ENCODE measurements at regions not wholly inside any gene's neighbourhood (a gene's known extent, or its start where the extent isn't known, plus 50 kb on each side); places are given as distances from the start of the nearest gene placed in this dataset.
"Not testable (repeated sequence)": the region's sequence is repeated elsewhere in the genome, so short reads cannot be mapped to it uniquely, and the experiment has no call there.

DNA sequence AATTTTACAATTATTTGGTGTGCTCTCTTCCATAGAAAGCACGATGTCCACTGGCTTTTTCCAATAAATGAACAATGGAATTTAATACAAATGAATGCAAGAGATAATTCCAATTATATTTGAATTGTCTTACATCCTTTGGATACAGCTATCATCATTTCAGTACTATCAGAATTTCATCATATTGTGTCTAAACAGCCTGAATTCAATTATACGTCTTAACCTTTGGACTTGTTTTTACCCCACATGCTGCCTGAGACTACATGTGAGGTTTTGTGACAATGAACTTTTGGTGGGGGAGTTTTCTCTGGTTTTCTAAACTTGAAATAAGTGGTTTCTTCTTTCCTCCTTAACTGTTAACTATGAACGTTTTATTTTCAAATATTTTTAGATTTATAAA is 1176.0 kb downstream of the EPHA7 start:
- Histone ChIP-seq H3K27ac (no peak overlapping the region), H3K4me3 (no peak overlapping the region)
- no peak for DNase-seq (ENCODE audit: low spot score)
- TF ChIP-seq, protein P1, sequence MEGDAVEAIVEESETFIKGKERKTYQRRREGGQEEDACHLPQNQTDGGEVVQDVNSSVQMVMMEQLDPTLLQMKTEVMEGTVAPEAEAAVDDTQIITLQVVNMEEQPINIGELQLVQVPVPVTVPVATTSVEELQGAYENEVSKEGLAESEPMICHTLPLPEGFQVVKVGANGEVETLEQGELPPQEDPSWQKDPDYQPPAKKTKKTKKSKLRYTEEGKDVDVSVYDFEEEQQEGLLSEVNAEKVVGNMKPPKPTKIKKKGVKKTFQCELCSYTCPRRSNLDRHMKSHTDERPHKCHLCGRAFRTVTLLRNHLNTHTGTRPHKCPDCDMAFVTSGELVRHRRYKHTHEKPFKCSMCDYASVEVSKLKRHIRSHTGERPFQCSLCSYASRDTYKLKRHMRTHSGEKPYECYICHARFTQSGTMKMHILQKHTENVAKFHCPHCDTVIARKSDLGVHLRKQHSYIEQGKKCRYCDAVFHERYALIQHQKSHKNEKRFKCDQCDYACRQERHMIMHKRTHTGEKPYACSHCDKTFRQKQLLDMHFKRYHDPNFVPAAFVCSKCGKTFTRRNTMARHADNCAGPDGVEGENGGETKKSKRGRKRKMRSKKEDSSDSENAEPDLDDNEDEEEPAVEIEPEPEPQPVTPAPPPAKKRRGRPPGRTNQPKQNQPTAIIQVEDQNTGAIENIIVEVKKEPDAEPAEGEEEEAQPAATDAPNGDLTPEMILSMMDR (IDR thresholded peaks at IDR 0.05) = no peak

DNA sequence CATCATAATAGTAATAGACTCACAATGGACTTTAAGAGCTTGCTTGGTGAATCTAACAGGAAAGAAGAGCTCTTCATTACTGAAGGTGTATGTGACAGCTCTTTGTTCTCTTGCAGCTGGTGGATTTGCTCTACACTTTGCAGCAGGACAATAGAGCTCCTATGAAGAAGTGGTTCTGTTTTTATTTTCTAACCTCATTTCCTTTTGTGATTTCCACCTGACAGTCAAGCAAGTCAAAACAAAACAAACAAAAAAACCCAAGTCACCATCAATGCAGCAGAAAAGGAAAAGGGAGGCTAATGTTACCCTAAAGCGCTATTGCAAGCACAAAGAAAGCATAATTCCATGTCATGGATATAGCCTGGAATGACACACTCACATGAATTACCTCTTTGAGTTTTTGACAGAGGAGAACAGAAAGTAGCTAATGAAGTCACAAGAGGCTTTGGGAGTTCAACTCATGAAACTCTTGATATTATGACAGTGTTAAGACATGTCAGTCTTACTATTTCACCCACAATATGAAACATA is 1188.1 kb downstream of the EPHA7 start:
- no peak overlapping the region for H3K4me3 ChIP-seq
- DNase-seq (ENCODE audit: low spot score) = no peak
- TF ChIP-seq, protein P1 (IDR thresholded peaks at IDR 0.05) = no peak
- no peak overlapping the region for H3K27ac ChIP-seq

DNA sequence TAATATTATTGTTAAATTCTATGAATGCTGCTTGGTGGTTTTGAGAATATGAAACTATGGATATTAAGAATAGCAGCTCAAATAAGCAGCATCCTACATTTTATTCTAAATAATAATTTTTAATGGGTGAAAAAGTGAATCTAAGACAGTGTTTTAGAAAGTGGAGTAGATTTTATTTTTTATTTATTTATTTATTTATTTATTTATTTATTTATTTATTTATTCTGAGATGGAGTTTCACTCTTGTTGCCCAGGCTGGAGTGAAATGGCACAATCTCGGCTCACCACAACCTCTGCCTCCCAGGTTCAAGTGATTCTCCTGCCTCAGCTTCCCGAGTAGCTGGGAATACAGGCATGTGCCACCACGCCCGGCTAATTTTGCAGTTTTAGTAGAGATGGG is 1199.4 kb downstream of the EPHA7 start:
- not testable (repeated sequence) for H3K27ac ChIP-seq; H3K4me3 ChIP-seq; DNase-seq (ENCODE audit: low spot score)

DNA sequence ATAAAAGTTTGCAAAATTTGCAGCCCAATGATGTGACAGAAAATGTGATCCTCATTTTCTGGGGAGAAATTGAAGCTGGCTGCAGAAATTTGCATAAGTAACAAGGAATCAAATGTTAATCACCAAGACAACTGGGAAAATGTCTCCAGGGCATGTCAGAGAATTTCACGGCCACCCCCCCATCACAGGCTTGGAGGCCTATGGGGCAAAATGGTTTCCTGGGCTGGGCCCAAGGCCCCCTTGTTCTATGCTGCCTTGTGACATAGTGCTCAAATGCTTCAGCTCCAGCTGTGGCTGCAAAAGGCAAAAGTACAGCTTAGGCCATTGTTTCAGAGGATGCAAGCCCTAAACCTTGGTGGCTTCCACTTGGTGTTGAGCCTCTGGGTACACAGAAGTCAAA is 1202.6 kb downstream of the EPHA7 start:
- no peak for DNase-seq (ENCODE audit: low spot score)
- Histone ChIP-seq H3K27ac (no peak overlapping the region), H3K4me3 (no peak overlapping the region)
- TF ChIP-seq, protein P1 (IDR thresholded peaks at IDR 0.05) = no peak

DNA sequence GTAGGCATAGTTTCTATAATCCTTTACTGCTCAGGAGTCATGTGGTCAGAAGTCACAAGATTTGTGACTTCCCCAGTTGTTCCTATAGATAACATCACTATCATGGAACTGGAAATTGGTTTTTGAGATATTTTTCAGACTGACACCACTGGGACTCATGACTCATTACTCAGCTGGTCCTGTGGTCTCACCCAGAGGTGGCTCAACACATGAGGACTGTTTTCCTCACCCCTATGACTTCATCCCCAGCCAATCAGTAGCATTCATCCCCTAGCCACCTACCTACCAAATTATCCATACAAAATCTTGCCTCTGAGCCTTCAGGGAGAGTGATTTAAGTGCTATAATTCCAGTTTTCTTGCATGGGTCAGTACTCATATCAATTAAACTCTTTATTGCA is 1217.7 kb downstream of the EPHA7 start:
- no peak for DNase-seq (ENCODE audit: low spot score)
- TF ChIP-seq, protein P1 (IDR thresholded peaks at IDR 0.05) = no peak

DNA sequence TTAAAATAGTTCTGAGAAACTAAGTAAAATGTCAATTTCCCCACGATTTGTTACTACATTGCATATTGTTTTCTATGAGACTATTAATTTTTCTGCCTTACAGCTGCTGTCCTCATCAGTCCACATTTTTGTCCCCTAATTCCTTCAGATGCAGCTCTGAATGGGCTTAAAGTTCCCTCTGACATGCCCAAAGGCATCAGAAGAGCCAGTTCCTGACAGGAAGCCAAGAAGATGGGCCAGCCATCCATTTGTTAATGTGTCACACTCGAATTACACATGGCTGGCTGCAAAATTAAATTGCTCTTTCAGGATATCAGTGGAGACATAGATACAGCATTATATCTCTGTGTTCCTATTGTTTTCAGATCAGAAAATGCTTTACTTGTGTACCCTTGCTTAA is 1223.0 kb downstream of the EPHA7 start:
- TF ChIP-seq, protein P1 (IDR thresholded peaks at IDR 0.05) = no peak
- H3K4me3 ChIP-seq = no peak overlapping the region
- no peak overlapping the region for H3K27ac ChIP-seq
- DNase-seq (ENCODE audit: low spot score) = no peak

More for the DNA sequence above, 1217.7 kb downstream of the EPHA7 start:
- H3K27ac ChIP-seq = no peak overlapping the region
- no peak overlapping the region for H3K4me3 ChIP-seq

DNA sequence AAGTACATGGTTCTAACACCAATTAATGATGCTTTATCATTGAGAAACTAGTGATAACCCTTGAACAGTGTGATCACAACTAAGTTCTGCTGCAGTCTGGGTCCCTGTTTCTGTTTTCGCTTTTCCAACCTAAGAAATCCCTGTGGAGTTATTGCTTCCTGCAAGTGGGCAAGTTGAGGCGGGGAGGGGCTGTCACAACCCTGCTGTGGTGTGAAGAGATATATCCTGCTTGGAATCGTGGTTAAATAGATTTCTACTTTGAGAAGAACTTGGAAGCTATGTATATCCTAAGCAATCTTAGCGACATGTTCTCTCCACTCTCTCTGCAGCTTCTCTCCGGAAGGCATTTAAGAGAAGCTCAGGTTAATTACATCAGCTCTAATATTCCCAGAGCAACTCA is 1223.6 kb downstream of the EPHA7 start:
- Histone ChIP-seq H3K4me3 (no peak overlapping the region), H3K27ac (no peak overlapping the region)
- no peak for DNase-seq (ENCODE audit: low spot score)
- TF ChIP-seq, protein P1 (IDR thresholded peaks at IDR 0.05) = no peak

DNA sequence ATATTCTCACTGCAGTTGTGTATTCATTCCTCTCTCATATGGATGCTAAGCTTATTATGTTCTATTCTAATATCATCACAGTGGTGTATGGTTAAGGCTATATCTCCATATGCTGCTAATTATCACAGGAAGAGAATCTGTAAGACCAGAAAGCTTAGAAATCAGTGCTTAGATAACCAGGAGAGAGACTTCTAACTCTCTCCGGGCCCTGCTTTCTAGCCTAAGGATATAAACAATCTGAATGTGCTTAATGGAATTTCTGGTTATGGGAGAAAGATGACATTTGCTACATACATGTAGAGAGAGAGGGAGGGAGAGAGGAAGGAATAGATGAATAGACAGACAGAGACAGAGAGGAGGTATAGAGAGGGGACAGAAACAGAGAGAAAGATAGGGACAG is 1231.3 kb downstream of the EPHA7 start:
- no peak overlapping the region for H3K27ac ChIP-seq
- H3K4me3 ChIP-seq = no peak overlapping the region
- no peak for DNase-seq (ENCODE audit: low spot score)
- TF ChIP-seq, protein P1 (IDR thresholded peaks at IDR 0.05) = no peak
